ENCODE measurements at regions not wholly inside any gene's neighbourhood (a gene's known extent, or its start where the extent isn't known, plus 50 kb on each side); places are given as distances from the start of the nearest gene placed in this dataset.

- Mint-ChIP-seq H3K9me3 (no peaks in the 10 kb centered on the region), H3K36me3 (ENCODE audit: low read depth) (no peaks in the 10 kb centered on the region), H3K4me3 (no peak overlapping the region), H3K27me3 (no peaks in the 10 kb centered on the region), H3K4me1 (no peaks in the 10 kb centered on the region), H3K27ac (no peak overlapping the region)
- no peak for DNase-seq
- ChIA-PET POLR2A (no interaction called here), CTCF (no interaction called here)
Measured at GRCh38 chr15:87433871-87434270, 822.7 kb downstream of the NTRK3 start.

DNA sequence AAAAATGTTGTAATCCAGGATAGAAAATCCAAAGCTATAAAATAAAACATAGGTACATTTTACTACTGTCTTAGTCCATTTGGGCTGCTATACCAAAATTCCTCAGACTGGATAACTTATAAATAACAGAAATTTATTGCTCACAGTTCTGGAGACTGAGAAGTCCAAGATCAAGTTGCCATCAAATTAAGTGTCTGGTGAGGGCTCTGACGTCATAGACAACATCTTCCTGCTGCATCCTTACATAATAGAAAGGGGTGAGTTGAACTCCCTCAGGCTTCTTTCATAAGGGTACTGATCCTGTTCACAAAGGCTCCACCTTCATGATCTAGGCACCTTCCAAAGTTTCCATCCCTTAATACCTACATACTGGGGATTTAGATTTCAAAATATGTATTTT, 826.8 kb downstream of the NTRK3 start:
- ChIA-PET CTCF (no interaction called here), POLR2A (no interaction called here)
- Mint-ChIP-seq H3K9me3 (no peaks in the 10 kb centered on the region), H3K27me3 (no peaks in the 10 kb centered on the region), H3K36me3 (ENCODE audit: low read depth) (no peaks in the 10 kb centered on the region), H3K27ac (no peak overlapping the region), H3K4me1 (no peaks in the 10 kb centered on the region), H3K4me3 (no peak overlapping the region)
- no peak for DNase-seq

- H3K27me3 Mint-ChIP-seq, result no peaks in the 10 kb centered on the region
- H3K9me3 Mint-ChIP-seq, result no peaks in the 10 kb centered on the region
- DNase-seq, result no peak
- H3K4me1 Mint-ChIP-seq, result no peaks in the 10 kb centered on the region
- H3K36me3 Mint-ChIP-seq (ENCODE audit: low read depth), result no peaks in the 10 kb centered on the region
- ChIA-PET CTCF (no interaction called here), POLR2A (no interaction called here)
- H3K27ac Mint-ChIP-seq, result no peak overlapping the region
- no peak overlapping the region for H3K4me3 Mint-ChIP-seq
Measured at GRCh38 chr15:87420017-87420416, 836.5 kb downstream of the NTRK3 start.

GRCh38 chr15:87419344-87419743, 837.2 kb downstream of the NTRK3 start:
- no peaks in the 10 kb centered on the region for H3K27me3 Mint-ChIP-seq
- no peak overlapping the region for H3K27ac Mint-ChIP-seq
- H3K36me3 Mint-ChIP-seq (ENCODE audit: low read depth), result no peaks in the 10 kb centered on the region
- no peaks in the 10 kb centered on the region for H3K9me3 Mint-ChIP-seq
- POLR2A ChIA-PET, result no interaction called here
- CTCF ChIA-PET, result no interaction called here
- no peaks in the 10 kb centered on the region for H3K4me1 Mint-ChIP-seq
- DNase-seq, result no peak
- no peak overlapping the region for H3K4me3 Mint-ChIP-seq

GRCh38 chr15:87416591-87417257, 839.8 kb downstream of the NTRK3 start:
- H3K9me3 Mint-ChIP-seq, result no peaks in the 10 kb centered on the region
- POLR2A ChIA-PET, result no interaction called here
- H3K4me1 Mint-ChIP-seq, result no peaks in the 10 kb centered on the region
- H3K27me3 Mint-ChIP-seq, result no peaks in the 10 kb centered on the region
- CTCF ChIA-PET, result no interaction called here
- DNase-seq, result no peak
- H3K27ac Mint-ChIP-seq, result no peak overlapping the region
- H3K4me3 Mint-ChIP-seq, result no peak overlapping the region
- H3K36me3 Mint-ChIP-seq (ENCODE audit: low read depth), result no peaks in the 10 kb centered on the region

DNA sequence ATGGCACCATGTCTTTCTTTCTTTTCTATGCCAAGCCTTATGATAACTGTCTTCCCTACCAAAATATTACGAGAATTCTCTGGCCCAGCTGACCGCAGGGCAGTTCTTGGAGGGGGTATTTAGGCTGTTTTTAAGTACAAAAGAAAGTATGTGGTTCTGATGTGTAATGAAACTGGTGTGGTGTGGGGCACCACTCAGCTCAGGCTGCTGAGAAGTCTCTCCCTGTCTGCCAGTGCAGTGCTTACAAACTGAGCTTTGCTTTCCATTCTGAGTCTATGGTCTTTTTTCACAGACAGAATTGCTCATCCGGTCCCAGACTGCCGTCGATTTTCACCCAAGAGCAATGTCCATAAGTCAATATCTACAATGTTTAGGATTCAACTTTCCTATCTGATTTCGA, 847.6 kb downstream of the NTRK3 start:
- H3K27ac Mint-ChIP-seq, result no peak overlapping the region
- H3K9me3 Mint-ChIP-seq, result no peaks in the 10 kb centered on the region
- no peak for DNase-seq
- CTCF ChIA-PET, result no interaction called here
- no peaks in the 10 kb centered on the region for H3K27me3 Mint-ChIP-seq
- H3K4me3 Mint-ChIP-seq, result no peak overlapping the region
- no peaks in the 10 kb centered on the region for H3K36me3 Mint-ChIP-seq (ENCODE audit: low read depth)
- H3K4me1 Mint-ChIP-seq, result no peaks in the 10 kb centered on the region
- POLR2A ChIA-PET, result no interaction called here

- no peak for DNase-seq
- ChIA-PET POLR2A (no interaction called here), CTCF (no interaction called here)
- Mint-ChIP-seq H3K4me1 (no peaks in the 10 kb centered on the region), H3K27ac (no peak overlapping the region), H3K9me3 (peaks cover 3% of the 10 kb centered on the region), H3K4me3 (no peak overlapping the region), H3K36me3 (ENCODE audit: low read depth) (no peaks in the 10 kb centered on the region), H3K27me3 (no peaks in the 10 kb centered on the region)
Measured at GRCh38 chr15:87403973-87404372, 852.6 kb downstream of the NTRK3 start.

DNA sequence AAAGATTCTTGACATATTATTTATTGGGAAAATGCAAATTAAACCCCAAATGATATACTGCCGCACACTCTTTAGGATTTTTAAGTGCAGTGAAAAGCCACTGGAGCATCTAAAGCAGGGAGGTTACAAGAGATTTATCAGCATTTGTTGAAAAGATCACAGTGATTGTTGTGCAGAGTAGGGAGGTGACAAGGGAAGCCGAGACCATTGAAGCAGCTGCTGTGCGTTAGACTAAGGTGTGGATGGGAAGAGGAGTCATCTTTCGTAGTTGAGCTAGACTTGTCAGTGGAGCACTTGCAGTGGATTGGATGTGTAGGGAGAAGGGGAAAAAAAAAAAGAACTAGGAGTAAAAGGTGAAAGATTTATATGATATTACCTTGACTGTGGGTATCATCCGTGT, 854.6 kb downstream of the NTRK3 start:
- Mint-ChIP-seq H3K36me3 (ENCODE audit: low read depth) (no peaks in the 10 kb centered on the region), H3K9me3 (peaks cover 3% of the 10 kb centered on the region), H3K4me3 (no peak overlapping the region), H3K27me3 (no peaks in the 10 kb centered on the region), H3K27ac (no peak overlapping the region), H3K4me1 (no peaks in the 10 kb centered on the region)
- DNase-seq, result no peak
- ChIA-PET CTCF (no interaction called here), POLR2A (no interaction called here)

DNA sequence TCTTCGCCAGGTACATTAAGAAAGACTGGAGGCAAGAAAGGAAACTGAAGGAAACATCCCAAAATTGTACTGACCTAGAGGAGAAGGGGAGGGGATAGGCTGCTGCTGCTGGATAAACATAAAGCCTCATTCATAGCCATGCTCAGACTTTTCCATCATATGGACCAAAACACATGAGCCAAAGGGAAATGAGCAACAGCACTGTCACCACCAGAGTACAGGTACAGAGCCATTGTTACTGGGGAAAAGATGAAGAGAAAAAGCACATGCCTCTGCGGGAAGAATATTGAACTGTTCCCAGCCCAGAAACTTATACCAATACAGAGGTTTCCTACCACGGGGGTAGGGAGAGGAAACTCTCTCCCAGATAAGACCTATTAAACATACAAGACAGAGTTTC, 861.9 kb downstream of the NTRK3 start:
- H3K9me3 Mint-ChIP-seq, result peaks cover 6% of the 10 kb centered on the region
- no peak overlapping the region for H3K27ac Mint-ChIP-seq
- no peak for DNase-seq
- no peaks in the 10 kb centered on the region for H3K27me3 Mint-ChIP-seq
- no peaks in the 10 kb centered on the region for H3K36me3 Mint-ChIP-seq (ENCODE audit: low read depth)
- H3K4me3 Mint-ChIP-seq, result no peak overlapping the region
- no peaks in the 10 kb centered on the region for H3K4me1 Mint-ChIP-seq
- CTCF ChIA-PET, result no interaction called here
- POLR2A ChIA-PET, result no interaction called here

DNA sequence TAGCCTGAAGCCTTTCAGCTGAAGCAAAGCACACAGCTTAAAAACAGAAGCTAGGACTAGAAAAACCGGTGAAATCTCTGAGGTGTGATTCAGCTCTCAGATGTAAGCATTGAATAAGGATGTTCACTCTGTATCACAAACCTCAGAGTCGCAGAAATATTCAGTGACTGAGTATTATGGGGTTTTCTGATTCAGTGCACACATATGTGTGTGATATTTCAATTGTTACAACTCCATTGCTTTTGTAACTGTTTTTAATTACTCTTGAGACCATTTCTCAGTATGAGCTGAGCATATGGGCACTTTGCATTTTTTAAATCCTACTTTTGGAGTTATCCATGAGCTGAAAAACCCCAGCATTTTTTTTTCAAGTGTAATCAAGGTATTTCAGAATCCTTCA, 868.8 kb downstream of the NTRK3 start:
- Mint-ChIP-seq H3K9me3 (peaks cover 8% of the 10 kb centered on the region), H3K36me3 (ENCODE audit: low read depth) (no peaks in the 10 kb centered on the region), H3K27me3 (no peaks in the 10 kb centered on the region), H3K4me3 (no peak overlapping the region), H3K27ac (no peak overlapping the region), H3K4me1 (no peaks in the 10 kb centered on the region)
- ChIA-PET POLR2A (no interaction called here), CTCF (no interaction called here)
- no peak for DNase-seq

- DNase-seq, result no peak
- Mint-ChIP-seq H3K36me3 (ENCODE audit: low read depth) (no peaks in the 10 kb centered on the region), H3K27ac (no peak overlapping the region), H3K9me3 (peaks cover 7% of the 10 kb centered on the region), H3K27me3 (no peaks in the 10 kb centered on the region), H3K4me1 (no peaks in the 10 kb centered on the region), H3K4me3 (no peak overlapping the region)
- ChIA-PET CTCF (no interaction called here), POLR2A (no interaction called here)
Measured at GRCh38 chr15:87374339-87374738, 882.2 kb downstream of the NTRK3 start.

DNA sequence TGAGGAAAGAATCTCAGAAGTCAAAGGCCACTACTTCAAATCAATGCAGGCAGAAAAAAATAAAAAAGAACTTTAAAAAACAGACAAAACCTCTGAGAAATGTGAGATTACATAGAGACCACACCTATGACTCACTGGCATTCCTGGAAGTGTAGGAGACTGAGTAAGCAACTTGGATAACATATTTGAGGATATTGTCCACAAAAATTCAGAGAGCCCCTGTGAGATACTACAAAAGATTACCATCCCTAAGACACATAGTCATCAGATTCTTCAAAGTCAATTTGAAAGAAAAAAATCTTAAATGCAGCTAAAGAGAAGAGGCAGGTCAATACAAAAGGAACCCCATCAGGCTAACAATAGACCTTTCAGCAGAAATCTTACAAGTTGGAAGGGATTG, 887.3 kb downstream of the NTRK3 start:
- Mint-ChIP-seq H3K27me3 (no peaks in the 10 kb centered on the region), H3K4me1 (no peaks in the 10 kb centered on the region), H3K36me3 (ENCODE audit: low read depth) (no peaks in the 10 kb centered on the region), H3K27ac (no peak overlapping the region), H3K9me3 (peaks cover 7% of the 10 kb centered on the region), H3K4me3 (no peak overlapping the region)
- no peak for DNase-seq
- POLR2A ChIA-PET, result no interaction called here
- CTCF ChIA-PET, result no interaction called here

GRCh38 chr15:87368511-87368910, 888.0 kb downstream of the NTRK3 start:
- POLR2A ChIA-PET, result no interaction called here
- H3K27ac Mint-ChIP-seq, result no peak overlapping the region
- H3K4me3 Mint-ChIP-seq, result no peak overlapping the region
- CTCF ChIA-PET, result no interaction called here
- no peak for DNase-seq
- no peaks in the 10 kb centered on the region for H3K4me1 Mint-ChIP-seq
- H3K27me3 Mint-ChIP-seq, result no peaks in the 10 kb centered on the region
- no peaks in the 10 kb centered on the region for H3K36me3 Mint-ChIP-seq (ENCODE audit: low read depth)
- peaks cover 2% of the 10 kb centered on the region for H3K9me3 Mint-ChIP-seq

GRCh38 chr15:87365186-87365585, 891.4 kb downstream of the NTRK3 start:
- no peak for DNase-seq
- H3K27me3 Mint-ChIP-seq, result no peaks in the 10 kb centered on the region
- no peak overlapping the region for H3K27ac Mint-ChIP-seq
- no peak overlapping the region for H3K4me3 Mint-ChIP-seq
- H3K36me3 Mint-ChIP-seq (ENCODE audit: low read depth), result no peaks in the 10 kb centered on the region
- no peaks in the 10 kb centered on the region for H3K9me3 Mint-ChIP-seq
- no peaks in the 10 kb centered on the region for H3K4me1 Mint-ChIP-seq
- POLR2A ChIA-PET, result no interaction called here
- CTCF ChIA-PET, result no interaction called here

GRCh38 chr15:87362531-87362930, 894.0 kb downstream of the NTRK3 start:
- POLR2A ChIA-PET, result no interaction called here
- Mint-ChIP-seq H3K27ac (no peak overlapping the region), H3K9me3 (no peaks in the 10 kb centered on the region), H3K27me3 (no peaks in the 10 kb centered on the region), H3K36me3 (ENCODE audit: low read depth) (no peaks in the 10 kb centered on the region), H3K4me3 (no peak overlapping the region), H3K4me1 (no peaks in the 10 kb centered on the region)
- DNase-seq, result no peak
- CTCF ChIA-PET, result no interaction called here
